HAP-1 (cell line): ENCODE measurements at regions not wholly inside any gene's neighbourhood (a gene's known extent, or its start where the extent isn't known, plus 50 kb on each side); places are given as distances from the start of the nearest gene placed in this dataset.
"Not testable (repeated sequence)": the region's sequence is repeated elsewhere in the genome, so short reads cannot be mapped to it uniquely, and the experiment has no call there.

Experiments used
- DNase-seq, 2 experiments: peaks; one replicate each; pipeline ENCODE4 v3.0.0-alpha.2; 2016 to 2020; ENCODE audit warnings: low spot score in 2 of 2
- H3K27me3 ChIP-seq: fragments of 250-450 bp; sonication (Bioruptor Pico); 2 replicates; pipeline ENCODE4 v1.5.1; 2020; ENCODE audit warnings: low read depth, mild to moderate bottlenecking, moderate library complexity
- H3K36me3 ChIP-seq: fragments of 250-450 bp; sonication (Bioruptor Pico); replicated peaks from 2 replicates; pipeline ENCODE4 v1.5.1; 2020; ENCODE audit warnings: mild to moderate bottlenecking
- H3K4me1 ChIP-seq: fragments of 250-450 bp; sonication (Bioruptor Pico); 2 replicates; pipeline ENCODE4 v1.5.1; 2020; ENCODE audit warnings: mild to moderate bottlenecking
- H3K4me3 ChIP-seq: fragments of 250-450 bp; sonication (Bioruptor Pico); 2 replicates; pipeline ENCODE4 v1.5.1; 2020; ENCODE audit warnings: mild to moderate bottlenecking, moderate library complexity
- H3K9me3 ChIP-seq: fragments of 250-450 bp; sonication (Bioruptor Pico); 2 replicates; pipeline ENCODE4 v1.5.1; 2020; ENCODE audit warnings: mild to moderate bottlenecking, moderate library complexity
- in situ Hi-C: fragments of 300-500 bp; cut with MboI; formaldehyde crosslinking; loops from 3 replicates; pipeline ENCODE4 v1.14.3; 2020; ENCODE audit warnings: low sequenced_read_pairs, inconsistent platforms, mixed read lengths

DNA sequence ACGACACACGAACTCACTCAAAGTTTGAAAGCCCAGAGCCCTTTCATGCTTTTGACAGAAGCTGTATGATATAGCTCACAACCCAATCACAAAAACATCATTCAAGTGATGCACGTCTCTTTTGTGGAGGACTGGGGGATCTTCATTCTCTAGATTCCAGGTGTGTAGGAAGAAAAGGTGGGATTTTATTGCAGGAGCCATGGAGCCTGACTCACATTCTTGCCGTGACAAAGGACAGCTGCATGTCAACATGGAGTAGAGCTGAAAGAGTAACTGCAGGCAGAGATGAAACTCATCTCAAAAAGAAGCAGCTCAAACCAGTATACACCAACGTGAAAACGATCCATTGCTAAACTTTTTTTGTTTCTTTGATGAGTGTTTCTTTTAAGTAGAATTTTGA, 50.9 kb upstream of the PDE1A start:
- in situ Hi-C loops = no loop called here
- Histone ChIP-seq H3K4me1 (no peaks in the 10 kb centered on the region), H3K9me3 (no peaks in the 10 kb centered on the region), H3K36me3 (no peaks in the 10 kb centered on the region), H3K4me3 (no peak overlapping the region), H3K27me3 (no peaks in the 10 kb centered on the region)
- no peak for DNase-seq

DNA sequence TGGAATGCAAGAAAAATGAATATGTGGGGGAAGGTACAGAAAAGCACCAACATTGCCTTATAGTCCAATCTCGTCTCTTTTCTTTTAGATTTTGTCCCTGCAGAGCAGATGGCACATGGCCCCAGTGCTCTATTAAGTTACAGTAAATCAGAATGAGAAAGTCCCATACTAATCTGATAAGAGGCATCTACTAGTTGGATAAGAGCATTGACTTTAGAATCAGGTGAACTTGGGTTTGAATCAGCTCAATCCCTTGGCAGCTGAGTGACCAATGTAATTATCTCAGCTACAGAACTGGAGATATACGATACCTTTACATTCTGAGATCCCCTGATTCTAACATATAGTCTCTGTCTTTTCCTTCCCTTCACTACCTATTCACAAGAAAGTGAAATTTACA, 54.8 kb upstream of the PDE1A start:
- peaks cover 16% of the 10 kb centered on the region for H3K27me3 ChIP-seq
- no peaks in the 10 kb centered on the region for H3K36me3 ChIP-seq
- H3K9me3 ChIP-seq = no peaks in the 10 kb centered on the region
- in situ Hi-C loops = no loop called here
- no peaks in the 10 kb centered on the region for H3K4me1 ChIP-seq
- no peak for DNase-seq
- H3K4me3 ChIP-seq = no peak overlapping the region

DNA sequence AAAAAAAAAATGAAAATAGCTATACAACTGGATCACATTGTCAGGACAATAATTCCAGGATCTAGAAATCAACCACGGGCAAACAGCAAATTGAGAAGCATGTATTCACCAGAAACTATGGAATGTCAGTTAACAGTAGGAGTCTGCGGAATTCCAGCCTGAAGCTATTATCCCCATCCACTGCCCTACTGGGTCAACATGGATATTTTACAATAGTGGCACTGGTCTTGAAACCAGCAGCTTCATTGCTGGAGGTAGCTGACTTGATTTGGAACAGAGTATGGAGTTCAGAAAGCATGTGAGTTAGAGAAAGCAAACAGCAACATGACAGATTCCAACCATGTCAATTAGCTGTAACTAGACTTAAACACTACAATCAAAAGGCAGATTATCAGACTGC, 55.7 kb upstream of the PDE1A start:
- peaks cover 22% of the 10 kb centered on the region for H3K27me3 ChIP-seq
- in situ Hi-C loops = no loop called here
- H3K4me1 ChIP-seq = no peaks in the 10 kb centered on the region
- DNase-seq = no peak
- no peak overlapping the region for H3K4me3 ChIP-seq
- H3K9me3 ChIP-seq = no peaks in the 10 kb centered on the region
- H3K36me3 ChIP-seq = no peaks in the 10 kb centered on the region

DNA sequence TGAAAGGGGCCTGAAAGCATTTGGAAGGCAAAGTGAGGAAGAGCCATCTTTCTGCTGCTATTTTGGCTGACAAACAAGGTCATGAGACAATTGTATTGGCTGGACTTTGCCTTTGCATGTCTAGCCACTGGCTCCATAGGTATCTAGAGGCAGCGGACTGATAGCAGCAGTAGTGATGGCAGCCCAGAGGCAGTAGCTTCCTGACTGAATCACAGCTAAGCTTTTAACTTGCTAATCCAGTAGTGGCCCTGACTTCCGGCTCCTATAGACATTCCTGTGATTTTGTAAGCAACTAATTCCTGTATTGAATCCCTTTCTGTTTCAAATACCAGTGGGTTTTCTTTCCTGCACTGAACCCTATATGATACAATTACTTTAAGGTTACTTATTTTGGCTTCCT, 69.8 kb upstream of the PDE1A start:
- no peak for DNase-seq
- in situ Hi-C loops = no loop called here
- Histone ChIP-seq H3K36me3 (no peaks in the 10 kb centered on the region), H3K4me3 (no peak overlapping the region), H3K9me3 (no peaks in the 10 kb centered on the region), H3K4me1 (peaks cover 4% of the 10 kb centered on the region; the same call in 1 of the 2 replicates), H3K27me3 (no peaks in the 10 kb centered on the region)

DNA sequence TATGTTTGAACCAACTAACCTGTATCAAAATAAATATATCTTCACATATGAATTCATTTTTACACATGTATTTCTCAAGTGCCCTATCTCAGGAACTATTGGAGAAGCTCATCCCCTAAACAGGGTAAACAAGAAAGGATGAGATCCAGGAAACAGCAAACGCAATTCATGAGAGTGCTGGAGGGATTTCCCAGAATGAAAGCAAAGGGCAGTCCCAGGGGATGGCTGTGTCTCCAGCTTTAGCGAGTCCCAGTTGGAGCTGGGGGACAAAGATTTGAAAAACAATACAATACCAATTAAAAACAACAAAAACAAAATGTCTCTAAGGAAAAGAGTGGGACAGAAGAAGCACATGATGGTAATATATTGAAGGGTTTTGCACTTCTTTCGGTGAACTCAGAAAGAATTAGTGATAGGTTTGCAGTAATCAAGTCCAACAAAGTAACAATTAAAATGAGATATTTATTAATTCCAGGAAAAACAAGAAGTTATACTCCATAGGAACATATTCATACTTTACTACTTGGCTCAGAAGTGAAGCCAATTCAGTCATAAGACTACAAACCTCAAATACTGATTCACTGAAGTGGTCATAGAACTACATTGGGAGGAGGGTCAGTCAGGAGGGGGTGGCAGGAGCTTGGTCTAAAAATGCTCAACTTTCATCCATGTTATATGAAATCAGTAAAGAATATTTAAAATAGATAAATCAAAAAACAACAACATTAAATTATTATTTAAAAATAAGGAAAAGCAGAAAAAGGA, 73.1 kb upstream of the PDE1A start:
- in situ Hi-C loops = no loop called here
- Histone ChIP-seq H3K4me3 (no peak overlapping the region), H3K9me3 (no peaks in the 10 kb centered on the region), H3K36me3 (no peaks in the 10 kb centered on the region), H3K27me3 (no peaks in the 10 kb centered on the region), H3K4me1 (peaks cover 4% of the 10 kb centered on the region; the same call in 1 of the 2 replicates)
- no peak for DNase-seq

DNA sequence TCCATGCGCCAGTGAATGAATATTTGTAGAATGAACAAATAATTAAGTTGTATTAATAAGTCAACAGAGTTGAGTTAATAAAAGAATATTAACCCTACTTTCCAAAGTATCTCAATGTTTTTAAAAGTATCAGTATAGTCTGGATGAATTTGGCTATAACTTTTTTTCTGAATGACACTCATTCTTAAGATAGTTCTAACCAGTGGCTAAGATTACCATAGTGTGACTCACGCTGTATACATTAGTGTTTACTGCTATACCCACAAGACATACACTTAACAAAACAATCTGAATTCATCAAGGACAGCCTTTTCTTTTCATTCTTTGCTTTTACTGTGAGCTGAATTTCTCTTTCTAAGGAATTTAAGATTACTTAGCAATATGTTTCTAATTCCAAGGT, 77.0 kb upstream of the PDE1A start:
- DNase-seq = no peak
- H3K4me3 ChIP-seq = no peak overlapping the region
- H3K4me1 ChIP-seq = peaks cover 4% of the 10 kb centered on the region; the same call in 1 of the 2 replicates
- in situ Hi-C loops = no loop called here
- no peaks in the 10 kb centered on the region for H3K9me3 ChIP-seq
- no peaks in the 10 kb centered on the region for H3K27me3 ChIP-seq
- H3K36me3 ChIP-seq = no peaks in the 10 kb centered on the region

DNA sequence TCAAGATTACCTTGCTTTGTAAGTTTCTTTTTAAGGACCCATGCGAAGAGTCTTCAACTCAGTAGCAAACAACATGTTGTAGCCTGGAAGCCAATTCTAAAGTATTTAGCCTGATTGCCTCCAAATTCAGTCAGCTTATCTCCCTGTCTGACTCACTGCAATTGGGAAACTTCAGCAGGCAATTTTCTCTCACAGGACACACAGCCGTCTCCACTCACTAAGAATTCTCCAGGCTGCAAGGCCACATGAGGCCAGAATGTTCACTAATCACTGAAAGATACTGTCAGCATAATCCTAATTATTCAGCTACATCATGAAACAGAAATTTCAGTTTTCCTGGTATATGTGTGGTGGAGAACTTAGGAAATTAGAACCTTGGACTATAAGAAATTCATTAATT, 78.1 kb upstream of the PDE1A start:
- no peaks in the 10 kb centered on the region for H3K9me3 ChIP-seq
- H3K36me3 ChIP-seq = no peaks in the 10 kb centered on the region
- no peak for DNase-seq
- H3K4me3 ChIP-seq = no peak overlapping the region
- no peaks in the 10 kb centered on the region for H3K27me3 ChIP-seq
- peaks cover 4% of the 10 kb centered on the region; the same call in 1 of the 2 replicates for H3K4me1 ChIP-seq
- in situ Hi-C loops = no loop called here

DNA sequence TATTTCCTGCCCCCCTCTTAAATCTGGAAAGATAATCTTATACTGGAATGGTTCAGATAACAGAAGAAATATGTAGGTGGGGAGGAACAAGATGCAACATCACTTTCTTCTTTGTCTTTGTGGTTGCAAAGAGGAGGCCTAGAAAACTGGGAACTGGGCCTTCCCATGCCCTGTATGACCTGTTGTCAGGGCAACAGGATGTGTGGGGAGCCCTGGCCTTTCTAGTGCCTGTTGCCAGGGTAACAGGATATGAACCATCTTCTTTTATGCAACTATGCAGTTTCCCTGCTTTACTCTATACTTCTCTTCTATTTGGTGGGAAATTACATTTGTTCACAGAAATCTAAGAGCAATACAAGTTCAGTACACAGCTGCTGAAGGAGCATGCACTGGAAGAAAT, 79.8 kb upstream of the PDE1A start:
- DNase-seq = no peak
- no peaks in the 10 kb centered on the region for H3K4me1 ChIP-seq
- H3K36me3 ChIP-seq = no peaks in the 10 kb centered on the region
- no peak overlapping the region for H3K4me3 ChIP-seq
- in situ Hi-C loops = no loop called here
- no peaks in the 10 kb centered on the region for H3K27me3 ChIP-seq
- no peaks in the 10 kb centered on the region for H3K9me3 ChIP-seq

DNA sequence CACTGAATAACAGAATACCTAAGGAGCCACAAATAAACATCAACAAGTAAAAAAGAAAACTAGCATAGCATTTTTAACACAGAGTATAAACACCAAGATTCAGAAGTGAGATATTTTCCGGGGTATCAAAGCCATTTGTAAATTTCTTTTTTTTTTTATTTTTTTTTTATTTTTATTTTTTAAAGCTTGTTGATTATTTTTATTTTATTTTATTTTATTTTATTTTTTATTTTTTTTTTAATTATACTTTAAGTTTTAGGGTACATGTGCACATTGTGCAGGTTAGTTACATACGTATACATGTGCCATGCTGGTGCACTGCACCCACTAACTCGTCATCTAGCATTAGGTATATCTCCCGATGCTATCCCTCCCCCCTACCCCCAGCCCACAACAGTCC, 81.7 kb upstream of the PDE1A start:
- in situ Hi-C loops, DNase-seq, H3K4me1 ChIP-seq, H3K9me3 ChIP-seq, H3K4me3 ChIP-seq, H3K36me3 ChIP-seq, H3K27me3 ChIP-seq: not testable (repeated sequence)

DNA sequence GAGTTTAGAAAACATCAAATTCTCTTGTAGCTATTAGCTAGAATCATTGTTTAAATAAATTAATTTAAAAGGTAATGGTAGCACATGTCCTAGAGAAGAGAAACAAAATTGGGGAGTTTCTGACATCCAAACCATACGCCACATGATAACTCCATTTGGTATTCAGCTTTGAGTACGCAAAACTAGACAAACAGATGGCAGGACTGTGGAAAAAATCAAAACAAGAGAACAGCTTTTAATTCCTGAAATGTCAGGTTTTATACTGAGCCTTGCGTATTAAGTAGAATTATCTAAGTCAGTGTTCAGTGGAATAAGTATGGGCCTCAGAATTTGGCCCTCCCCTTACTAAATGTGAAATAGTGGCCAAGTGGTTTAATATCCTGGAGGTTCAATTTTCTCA, 82.4 kb upstream of the PDE1A start:
- no peaks in the 10 kb centered on the region for H3K4me1 ChIP-seq
- H3K27me3 ChIP-seq = no peaks in the 10 kb centered on the region
- no peak for DNase-seq
- in situ Hi-C loops = no loop called here
- H3K36me3 ChIP-seq = no peaks in the 10 kb centered on the region
- H3K9me3 ChIP-seq = no peaks in the 10 kb centered on the region
- H3K4me3 ChIP-seq = no peak overlapping the region

DNA sequence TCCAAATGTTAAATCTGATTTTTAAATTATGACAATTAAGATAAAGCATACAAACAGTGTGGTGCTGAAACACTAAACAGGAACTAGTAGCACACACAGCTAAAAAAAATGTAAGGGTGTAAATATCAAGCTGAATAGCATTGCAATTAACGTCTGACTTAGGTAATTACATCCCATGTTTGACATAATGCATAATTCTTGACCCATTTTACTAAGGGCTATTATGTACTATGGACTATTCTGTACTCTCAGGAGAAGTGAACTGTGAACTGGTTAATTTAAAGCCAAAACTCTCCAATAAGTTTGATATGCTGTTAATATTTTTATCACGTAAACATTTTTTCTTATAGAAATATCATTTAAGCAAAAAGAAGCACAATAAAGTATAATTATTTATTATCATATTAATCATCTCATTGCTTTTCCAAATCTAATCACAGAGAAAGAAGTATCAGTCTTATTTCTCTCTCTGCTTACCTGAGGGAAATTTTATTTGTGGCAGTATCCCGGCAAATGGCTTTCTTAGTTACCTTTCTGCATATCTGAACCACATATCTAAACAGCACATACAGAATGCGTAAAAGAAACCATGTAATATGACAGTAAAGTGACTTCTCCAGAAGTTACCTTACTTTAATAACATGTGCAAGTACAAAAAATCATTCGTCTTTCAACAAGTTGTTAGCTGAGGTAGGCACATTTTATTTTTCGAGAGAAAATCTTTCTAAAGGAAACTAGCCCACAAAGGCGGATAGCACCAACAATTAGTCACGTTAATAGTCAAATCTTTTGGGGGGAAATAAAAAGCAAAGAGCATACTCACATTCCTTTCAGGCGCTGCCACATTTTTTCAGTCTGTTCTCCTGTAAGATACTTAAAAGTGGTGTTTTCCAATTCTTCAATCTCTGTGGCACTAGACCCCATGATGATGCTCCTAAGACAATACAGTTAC, 94.9 kb upstream of the PDE1A start:
- Histone ChIP-seq H3K9me3 (no peaks in the 10 kb centered on the region), H3K4me1 (no peaks in the 10 kb centered on the region), H3K36me3 (no peaks in the 10 kb centered on the region), H3K4me3 (no peak overlapping the region), H3K27me3 (peaks cover 14% of the 10 kb centered on the region)
- in situ Hi-C loops = no loop called here
- no peak for DNase-seq

DNA sequence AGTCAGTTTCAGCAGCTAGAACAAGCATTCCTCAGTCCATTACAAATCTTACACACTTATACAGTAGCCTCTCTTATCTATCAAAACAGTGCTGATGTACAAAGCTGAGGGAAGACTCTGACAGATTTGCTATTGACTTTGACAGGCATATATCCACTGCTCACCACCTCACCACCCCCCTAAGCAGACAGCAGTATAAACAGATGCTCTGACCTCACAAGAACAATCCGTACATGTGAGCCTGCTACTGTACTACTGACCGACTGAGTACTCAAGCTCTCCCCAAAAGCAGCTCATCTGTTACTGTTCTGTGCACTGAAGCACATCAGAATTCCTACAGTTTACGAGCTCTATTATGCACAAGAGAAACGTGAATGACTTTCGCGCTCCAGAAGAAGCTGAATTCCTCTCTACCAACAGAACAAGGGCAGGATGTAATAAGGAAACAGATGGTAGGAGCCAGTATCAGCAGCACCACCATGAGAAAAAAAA, 95.6 kb upstream of the PDE1A start:
- DNase-seq = peak in 1 of 2 experiments; percentile 20
- Histone ChIP-seq H3K36me3 (no peaks in the 10 kb centered on the region), H3K9me3 (no peaks in the 10 kb centered on the region), H3K4me3 (no peak overlapping the region), H3K27me3 (peaks cover 14% of the 10 kb centered on the region), H3K4me1 (no peaks in the 10 kb centered on the region)
- in situ Hi-C loops = no loop called here

DNA sequence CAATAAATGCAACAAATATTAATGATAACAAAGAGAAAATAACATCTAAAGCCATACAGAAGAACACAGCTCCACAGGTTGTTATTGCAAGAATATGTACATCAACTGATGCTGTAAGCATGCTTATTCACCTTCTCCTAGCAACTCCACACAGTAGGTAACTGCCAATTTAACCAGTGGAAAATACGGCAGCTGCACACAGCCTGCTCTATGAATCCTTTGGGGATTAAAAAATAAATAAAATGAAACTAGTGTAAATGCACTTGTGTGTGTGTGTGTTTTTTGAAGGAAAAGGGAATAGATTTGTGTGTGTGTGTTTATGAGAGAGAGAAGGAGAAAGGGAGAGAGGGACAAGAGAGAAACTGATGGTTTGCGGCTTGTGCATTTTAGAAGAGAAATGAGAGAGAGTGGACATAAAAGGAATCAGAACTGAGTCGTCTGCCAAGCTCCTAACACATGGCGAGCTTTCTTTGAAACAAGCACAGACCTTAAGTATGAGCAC, 96.2 kb upstream of the PDE1A start:
- DNase-seq = no peak
- no peaks in the 10 kb centered on the region for H3K36me3 ChIP-seq
- H3K4me1 ChIP-seq = no peaks in the 10 kb centered on the region
- peaks cover 12% of the 10 kb centered on the region for H3K27me3 ChIP-seq
- no peaks in the 10 kb centered on the region for H3K9me3 ChIP-seq
- no peak overlapping the region for H3K4me3 ChIP-seq
- in situ Hi-C loops = no loop called here

DNA sequence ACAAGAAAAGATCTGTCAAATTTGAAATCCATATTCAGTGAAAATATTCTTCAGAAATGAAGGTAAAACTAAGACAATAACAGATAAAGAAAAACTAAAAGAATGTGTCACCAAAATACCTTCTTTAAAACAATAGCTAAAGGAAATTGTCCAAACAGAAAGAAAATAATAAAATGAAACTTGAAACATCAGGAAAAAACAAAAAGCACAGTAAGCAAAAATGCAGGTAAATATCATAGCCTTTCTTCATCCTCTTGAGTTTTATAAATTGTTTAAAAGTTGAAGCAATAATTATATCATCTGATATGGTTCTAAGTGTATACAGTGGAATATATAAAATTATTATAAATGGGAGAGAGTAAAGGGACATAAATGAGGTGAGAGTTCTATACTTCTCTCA, 103.8 kb upstream of the PDE1A start:
- no peak overlapping the region for H3K4me3 ChIP-seq
- no peaks in the 10 kb centered on the region for H3K27me3 ChIP-seq
- H3K9me3 ChIP-seq = no peaks in the 10 kb centered on the region; the same call in 1 of the 2 replicates
- in situ Hi-C loops = no loop called here
- no peak for DNase-seq
- H3K4me1 ChIP-seq = no peaks in the 10 kb centered on the region
- H3K36me3 ChIP-seq = no peaks in the 10 kb centered on the region
